Dendritic cell treated with granulocyte-macrophage colony-stimulating factor and Interleukin-4, amounts not matched to agents 40 ng/mL and 50 ng/mL, for 4 days (primary cell): ENCODE measurements at regions not wholly inside any gene's neighbourhood (a gene's known extent, or its start where the extent isn't known, plus 50 kb on each side); places are given as distances from the start of the nearest gene placed in this dataset.
"Not testable (repeated sequence)": the region's sequence is repeated elsewhere in the genome, so short reads cannot be mapped to it uniquely, and the experiment has no call there.

Experiments
- H3K27ac Mint-ChIP-seq: one replicate; pipeline ENCODE4 v1.8.0; 2022; ENCODE audit warnings: mild to moderate bottlenecking, mixed read lengths
- H3K27me3 Mint-ChIP-seq: one replicate; pipeline ENCODE4 v1.8.0; 2022; ENCODE audit warnings: mild to moderate bottlenecking, mixed read lengths
- H3K36me3 Mint-ChIP-seq: one replicate; pipeline ENCODE4 v1.8.0; 2022; ENCODE audit warnings: low read depth, mixed read lengths
- H3K4me1 Mint-ChIP-seq: one replicate; pipeline ENCODE4 v1.8.0; 2022; ENCODE audit warnings: low read depth, mixed read lengths
- H3K4me3 Mint-ChIP-seq: one replicate; pipeline ENCODE4 v1.8.0; 2022; ENCODE audit warnings: mild to moderate bottlenecking, moderate library complexity, mixed read lengths
- H3K9me3 Mint-ChIP-seq: one replicate; pipeline ENCODE4 v1.8.0; 2022; ENCODE audit warnings: mixed read lengths
- intact Hi-C: fragments of 100-400 bp; cut with micrococcal nuclease; formaldehyde crosslinking; loops from one replicate; pipeline ENCODE4 v1.15.0; 2022

- intact Hi-C loops, H3K9me3 Mint-ChIP-seq, H3K27ac Mint-ChIP-seq, H3K27me3 Mint-ChIP-seq, H3K4me3 Mint-ChIP-seq, H3K36me3 Mint-ChIP-seq: not testable (repeated sequence)
- peaks cover 11% of the 10 kb centered on the region for H3K4me1 Mint-ChIP-seq
Observed at GRCh38 chr20:4430826-4431225, 181.7 kb upstream of the ADRA1D start.

- intact Hi-C loops = no loop called here
Observed at GRCh38 chr20:4427940-4428586, 179.0 kb upstream of the ADRA1D start.

GRCh38 chr20:4418141-4418540 lies 169.1 kb upstream of the ADRA1D start:
- H3K9me3 Mint-ChIP-seq = peaks cover 6% of the 10 kb centered on the region
- H3K4me3 Mint-ChIP-seq = no peak overlapping the region
- no peaks in the 10 kb centered on the region for H3K36me3 Mint-ChIP-seq
- peaks cover 36% of the 10 kb centered on the region for H3K4me1 Mint-ChIP-seq
- intact Hi-C loops = loop anchor here (10.0 kb wide), 1 partner anchor 93 kb away; no protein-coding TSS in a partner anchor
- H3K27me3 Mint-ChIP-seq = no peaks in the 10 kb centered on the region
- no peak overlapping the region for H3K27ac Mint-ChIP-seq

More at GRCh38 chr20:4427940-4428586, 179.0 kb upstream of the ADRA1D start:
- H3K4me3 Mint-ChIP-seq = no peak overlapping the region
- no peaks in the 10 kb centered on the region for H3K9me3 Mint-ChIP-seq
- no peaks in the 10 kb centered on the region for H3K36me3 Mint-ChIP-seq
- H3K27me3 Mint-ChIP-seq = no peaks in the 10 kb centered on the region
- peaks cover 11% of the 10 kb centered on the region for H3K4me1 Mint-ChIP-seq
- no peak overlapping the region for H3K27ac Mint-ChIP-seq

- Mint-ChIP-seq H3K9me3 (peaks cover 6% of the 10 kb centered on the region), H3K27me3 (no peaks in the 10 kb centered on the region), H3K4me3 (no peak overlapping the region), H3K27ac (no peak overlapping the region), H3K36me3 (no peaks in the 10 kb centered on the region), H3K4me1 (peaks cover 55% of the 10 kb centered on the region)
- intact Hi-C loops = loop anchor here (10.0 kb wide), 1 partner anchor 90 kb away; no protein-coding TSS in a partner anchor
Observed at GRCh38 chr20:4415281-4415680, 166.2 kb upstream of the ADRA1D start.

- H3K9me3 Mint-ChIP-seq = no peaks in the 10 kb centered on the region
- H3K36me3 Mint-ChIP-seq = no peaks in the 10 kb centered on the region
- intact Hi-C loops = loop anchor here (10.0 kb wide), 1 partner anchor 89 kb away; no protein-coding TSS in a partner anchor
- peaks cover 53% of the 10 kb centered on the region for H3K4me1 Mint-ChIP-seq
- peak overlapping the region; percentile 23 for H3K27ac Mint-ChIP-seq
- H3K27me3 Mint-ChIP-seq = no peaks in the 10 kb centered on the region
- H3K4me3 Mint-ChIP-seq = peak overlapping the region; percentile 47
Observed at GRCh38 chr20:4413314-4414049, 164.4 kb upstream of the ADRA1D start.

- H3K27me3 Mint-ChIP-seq = no peaks in the 10 kb centered on the region
- intact Hi-C loops = loop anchor here (10.0 kb wide), 1 partner anchor 87 kb away; no protein-coding TSS in a partner anchor
- peaks cover 50% of the 10 kb centered on the region for H3K4me1 Mint-ChIP-seq
- H3K9me3 Mint-ChIP-seq = no peaks in the 10 kb centered on the region
- H3K4me3 Mint-ChIP-seq = no peak overlapping the region
- H3K27ac Mint-ChIP-seq = no peak overlapping the region
- no peaks in the 10 kb centered on the region for H3K36me3 Mint-ChIP-seq
Observed at GRCh38 chr20:4412216-4412615, 163.1 kb upstream of the ADRA1D start.

- Mint-ChIP-seq H3K4me1 (peaks cover 50% of the 10 kb centered on the region), H3K27ac (peak overlapping the region; percentile 16), H3K36me3 (no peaks in the 10 kb centered on the region), H3K27me3 (no peaks in the 10 kb centered on the region), H3K4me3 (no peak overlapping the region), H3K9me3 (no peaks in the 10 kb centered on the region)
- intact Hi-C loops = loop anchor here (10.0 kb wide), 1 partner anchor 87 kb away; no protein-coding TSS in a partner anchor
Observed at GRCh38 chr20:4411744-4412143, 162.7 kb upstream of the ADRA1D start.

- H3K27me3 Mint-ChIP-seq = peaks cover 11% of the 10 kb centered on the region
- H3K4me1 Mint-ChIP-seq = peaks cover 5% of the 10 kb centered on the region
- H3K27ac Mint-ChIP-seq = no peak overlapping the region
- H3K36me3 Mint-ChIP-seq = no peaks in the 10 kb centered on the region
- no peaks in the 10 kb centered on the region for H3K9me3 Mint-ChIP-seq
- intact Hi-C loops = no loop called here
- H3K4me3 Mint-ChIP-seq = no peak overlapping the region
Observed at GRCh38 chr20:4406627-4407026, 157.5 kb upstream of the ADRA1D start.

GRCh38 chr20:4401601-4402000 lies 152.5 kb upstream of the ADRA1D start:
- Mint-ChIP-seq H3K27me3 (peaks cover 15% of the 10 kb centered on the region), H3K4me3 (no peak overlapping the region), H3K27ac (no peak overlapping the region), H3K4me1 (no peaks in the 10 kb centered on the region), H3K9me3 (peaks cover 13% of the 10 kb centered on the region), H3K36me3 (no peaks in the 10 kb centered on the region)
- intact Hi-C loops = no loop called here

- Mint-ChIP-seq H3K4me1 (no peaks in the 10 kb centered on the region), H3K4me3 (no peak overlapping the region), H3K27ac (no peak overlapping the region), H3K27me3 (peaks cover 4% of the 10 kb centered on the region), H3K36me3 (no peaks in the 10 kb centered on the region), H3K9me3 (no peaks in the 10 kb centered on the region)
- intact Hi-C loops = no loop called here
Observed at GRCh38 chr20:4384961-4385360, 135.9 kb upstream of the ADRA1D start.

GRCh38 chr20:4383961-4384360 lies 134.9 kb upstream of the ADRA1D start:
- Mint-ChIP-seq H3K27ac (no peak overlapping the region), H3K4me1 (no peaks in the 10 kb centered on the region), H3K9me3 (no peaks in the 10 kb centered on the region), H3K27me3 (peaks cover 4% of the 10 kb centered on the region), H3K4me3 (no peak overlapping the region), H3K36me3 (no peaks in the 10 kb centered on the region)
- intact Hi-C loops = no loop called here

GRCh38 chr20:4375881-4376280 lies 126.8 kb upstream of the ADRA1D start:
- no peak overlapping the region for H3K4me3 Mint-ChIP-seq
- H3K27me3 Mint-ChIP-seq = peaks cover 7% of the 10 kb centered on the region
- peaks cover 39% of the 10 kb centered on the region for H3K4me1 Mint-ChIP-seq
- no peaks in the 10 kb centered on the region for H3K9me3 Mint-ChIP-seq
- intact Hi-C loops = no loop called here
- peak overlapping the region; percentile 25 for H3K27ac Mint-ChIP-seq
- no peaks in the 10 kb centered on the region for H3K36me3 Mint-ChIP-seq

GRCh38 chr20:4373454-4373853 lies 124.4 kb upstream of the ADRA1D start:
- Mint-ChIP-seq H3K4me3 (no peak overlapping the region), H3K36me3 (no peaks in the 10 kb centered on the region), H3K27me3 (peaks cover 2% of the 10 kb centered on the region), H3K4me1 (peaks cover 58% of the 10 kb centered on the region), H3K9me3 (no peaks in the 10 kb centered on the region), H3K27ac (no peak overlapping the region)
- intact Hi-C loops = no loop called here

- Mint-ChIP-seq H3K9me3 (no peaks in the 10 kb centered on the region), H3K27ac (peak overlapping the region; percentile 50), H3K27me3 (peaks cover 7% of the 10 kb centered on the region), H3K4me3 (peak overlapping the region; percentile 20), H3K36me3 (no peaks in the 10 kb centered on the region), H3K4me1 (peaks cover 63% of the 10 kb centered on the region)
- intact Hi-C loops = no loop called here
Observed at GRCh38 chr20:4371623-4372251, 122.7 kb upstream of the ADRA1D start.
